GM12874 (cell line): ENCODE measurements at regions not wholly inside any gene's neighbourhood (a gene's known extent, or its start where the extent isn't known, plus 50 kb on each side); places are given as distances from the start of the nearest gene placed in this dataset.

Source experiments
- TF ChIP-seq, protein P1 (sequence below): IDR thresholded peaks from 2 replicates; pipeline ENCODE4 v1.5.1; 2011; ENCODE audit warnings: low read depth, mild to moderate bottlenecking, control low read depth, low read length, moderate library complexity; ENCODE audit not compliant: insufficient read depth

DNA sequence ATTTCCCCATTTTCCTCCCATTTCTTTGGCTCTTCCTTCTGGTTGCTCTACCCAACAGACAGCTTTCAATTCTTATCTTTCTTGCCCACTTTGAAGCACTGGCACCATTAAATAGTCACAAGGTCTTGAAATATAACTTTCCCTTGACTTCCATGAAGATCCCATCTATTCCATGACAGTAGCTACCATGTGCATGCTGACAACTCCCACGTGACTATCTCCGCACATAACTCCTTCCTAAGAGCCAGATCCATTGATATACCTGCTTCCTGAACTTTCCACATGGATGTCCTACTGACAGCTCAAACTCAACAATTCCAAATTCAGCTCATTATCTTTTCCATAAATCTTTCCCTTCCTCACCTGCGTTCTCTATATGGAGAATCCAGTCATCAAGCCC lies 101.4 kb downstream of the RIN2 start:
- TF ChIP-seq, protein P1, sequence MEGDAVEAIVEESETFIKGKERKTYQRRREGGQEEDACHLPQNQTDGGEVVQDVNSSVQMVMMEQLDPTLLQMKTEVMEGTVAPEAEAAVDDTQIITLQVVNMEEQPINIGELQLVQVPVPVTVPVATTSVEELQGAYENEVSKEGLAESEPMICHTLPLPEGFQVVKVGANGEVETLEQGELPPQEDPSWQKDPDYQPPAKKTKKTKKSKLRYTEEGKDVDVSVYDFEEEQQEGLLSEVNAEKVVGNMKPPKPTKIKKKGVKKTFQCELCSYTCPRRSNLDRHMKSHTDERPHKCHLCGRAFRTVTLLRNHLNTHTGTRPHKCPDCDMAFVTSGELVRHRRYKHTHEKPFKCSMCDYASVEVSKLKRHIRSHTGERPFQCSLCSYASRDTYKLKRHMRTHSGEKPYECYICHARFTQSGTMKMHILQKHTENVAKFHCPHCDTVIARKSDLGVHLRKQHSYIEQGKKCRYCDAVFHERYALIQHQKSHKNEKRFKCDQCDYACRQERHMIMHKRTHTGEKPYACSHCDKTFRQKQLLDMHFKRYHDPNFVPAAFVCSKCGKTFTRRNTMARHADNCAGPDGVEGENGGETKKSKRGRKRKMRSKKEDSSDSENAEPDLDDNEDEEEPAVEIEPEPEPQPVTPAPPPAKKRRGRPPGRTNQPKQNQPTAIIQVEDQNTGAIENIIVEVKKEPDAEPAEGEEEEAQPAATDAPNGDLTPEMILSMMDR, result no peak

DNA sequence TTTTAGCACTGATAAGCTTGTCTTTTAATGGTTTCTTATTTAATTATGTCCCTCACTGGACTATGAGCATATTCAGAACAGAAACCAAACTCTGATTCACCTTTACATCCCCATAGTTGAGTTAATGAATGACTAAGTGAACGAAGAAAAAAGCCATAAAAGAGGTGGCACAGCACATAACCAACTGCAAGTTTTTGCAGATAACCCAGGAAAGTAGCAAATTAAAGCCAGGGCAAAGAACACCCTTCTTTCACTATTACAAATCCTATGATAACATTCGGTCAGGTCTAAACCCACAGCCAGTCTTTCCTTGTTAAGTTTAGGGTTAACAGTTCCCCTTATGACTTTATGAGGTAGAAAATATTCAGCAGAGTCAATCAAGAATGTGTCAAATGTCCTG lies 102.7 kb downstream of the RIN2 start:
- TF ChIP-seq, protein P1, result no peak

- TF ChIP-seq, protein P1, result no peak
Measured at GRCh38 chr20:19861147-19861759, 103.2 kb downstream of the RIN2 start.

GRCh38 chr20:19864130-19864529 lies 106.1 kb downstream of the RIN2 start:
- TF ChIP-seq, protein P1, result no peak

GRCh38 chr20:19866070-19866469 lies 108.0 kb downstream of the RIN2 start:
- TF ChIP-seq, protein P1, result no peak

DNA sequence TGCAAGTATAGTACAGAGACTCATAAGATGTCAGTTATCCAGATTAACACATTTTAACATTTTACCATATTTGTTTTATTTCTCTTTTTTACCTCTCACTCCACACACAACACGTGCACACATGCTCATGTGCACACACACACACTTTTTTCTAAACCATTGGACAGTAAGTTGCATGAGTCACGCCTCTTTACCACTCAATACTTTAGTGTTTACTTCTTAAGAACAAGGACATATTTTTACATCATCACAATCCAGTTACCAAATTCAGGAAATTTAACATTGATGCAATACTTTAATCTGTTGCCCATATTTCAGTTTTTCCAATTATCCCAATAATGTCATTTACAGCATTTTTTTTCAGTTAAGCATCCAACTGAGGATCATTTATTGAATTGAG lies 109.0 kb downstream of the RIN2 start:
- TF ChIP-seq, protein P1, result no peak

- TF ChIP-seq, protein P1, result no peak
Measured at GRCh38 chr20:19867940-19868371, 109.9 kb downstream of the RIN2 start.
